ENCODE measurements at regions not wholly inside any gene's neighbourhood (a gene's known extent, or its start where the extent isn't known, plus 50 kb on each side); places are given as distances from the start of the nearest gene placed in this dataset.

- no peak overlapping the region for H3K27ac Mint-ChIP-seq
- 71 to 90% methylated on average over 3 to 4 of the region's 4 CpGs for WGBS, 2 experiments (ENCODE audit: insufficient coverage in 1 of 2, insufficient read length in 1 of 2)
- peaks cover 3% of the 10 kb centered on the region for H3K36me3 Mint-ChIP-seq (ENCODE audit: low read depth)
- H3K9me3 ChIP-seq (ENCODE audit: control insufficient read depth, low read length): no peaks in the 10 kb centered on the region
- no peaks in the 10 kb centered on the region for H3K27me3 Mint-ChIP-seq (ENCODE audit: insufficient read depth)
- no peak overlapping the region for H3K27ac ChIP-seq (ENCODE audit: low read depth, low read length)
- H3K9ac ChIP-seq (ENCODE audit: extremely low read depth, low read length, poor library complexity, severe bottlenecking): no peak overlapping the region
- no peaks in the 10 kb centered on the region for H3K9me3 Mint-ChIP-seq
- H3K4me3 ChIP-seq (ENCODE audit: low read length): no peak overlapping the region
- H3K4me3 Mint-ChIP-seq: no peak overlapping the region
- no peak for TF ChIP-seq CTCF (conservative IDR thresholded peaks at IDR 0.05)
- H3K36me3 ChIP-seq (ENCODE audit: control insufficient read depth, insufficient read depth, low read length): no peaks in the 10 kb centered on the region
- H3K27me3 ChIP-seq (ENCODE audit: control insufficient read depth, insufficient read depth, low read length, poor library complexity, severe bottlenecking): no peaks in the 10 kb centered on the region
- DNase-seq: no peak
- H3K4me1 ChIP-seq (ENCODE audit: control insufficient read depth, insufficient read depth, low read length): peaks cover 3% of the 10 kb centered on the region
- peaks cover 17% of the 10 kb centered on the region for H3K4me1 Mint-ChIP-seq
These were observed 215.1 kb upstream of the ZNF608 start for GRCh38 chr5:124961521-124961920.

GRCh38 chr5:124962111-124962510 is 215.7 kb upstream of the ZNF608 start:
- H3K27me3 Mint-ChIP-seq (ENCODE audit: insufficient read depth): no peaks in the 10 kb centered on the region
- H3K4me3 Mint-ChIP-seq: no peak overlapping the region
- no peak for TF ChIP-seq CTCF (conservative IDR thresholded peaks at IDR 0.05)
- Histone ChIP-seq H3K27ac (ENCODE audit: low read depth, low read length) (no peak overlapping the region), H3K9me3 (ENCODE audit: control insufficient read depth, low read length) (no peaks in the 10 kb centered on the region), H3K27me3 (ENCODE audit: control insufficient read depth, insufficient read depth, low read length, poor library complexity, severe bottlenecking) (no peaks in the 10 kb centered on the region), H3K9ac (ENCODE audit: extremely low read depth, low read length, poor library complexity, severe bottlenecking) (no peak overlapping the region), H3K4me3 (ENCODE audit: low read length) (no peak overlapping the region), H3K36me3 (ENCODE audit: control insufficient read depth, insufficient read depth, low read length) (no peaks in the 10 kb centered on the region), H3K4me1 (ENCODE audit: control insufficient read depth, insufficient read depth, low read length) (peaks cover 3% of the 10 kb centered on the region)
- WGBS, 2 experiments (ENCODE audit: insufficient coverage in 1 of 2, insufficient read length in 1 of 2): 91 to 100% methylated on average over 3 of the region's 3 CpGs
- H3K9me3 Mint-ChIP-seq: no peaks in the 10 kb centered on the region
- H3K27ac Mint-ChIP-seq: no peak overlapping the region
- H3K4me1 Mint-ChIP-seq: peaks cover 17% of the 10 kb centered on the region
- no peak for DNase-seq
- H3K36me3 Mint-ChIP-seq (ENCODE audit: low read depth): peaks cover 3% of the 10 kb centered on the region

- Histone ChIP-seq H3K4me3 (ENCODE audit: low read length) (no peak overlapping the region), H3K4me1 (ENCODE audit: control insufficient read depth, insufficient read depth, low read length) (peaks cover 7% of the 10 kb centered on the region), H3K27ac (ENCODE audit: low read depth, low read length) (no peak overlapping the region), H3K9me3 (ENCODE audit: control insufficient read depth, low read length) (no peaks in the 10 kb centered on the region), H3K36me3 (ENCODE audit: control insufficient read depth, insufficient read depth, low read length) (no peaks in the 10 kb centered on the region), H3K9ac (ENCODE audit: extremely low read depth, low read length, poor library complexity, severe bottlenecking) (no peak overlapping the region), H3K27me3 (ENCODE audit: control insufficient read depth, insufficient read depth, low read length, poor library complexity, severe bottlenecking) (no peaks in the 10 kb centered on the region)
- peak overlapping the region; percentile 11 for H3K27ac Mint-ChIP-seq
- no peak for TF ChIP-seq CTCF (conservative IDR thresholded peaks at IDR 0.05)
- peaks cover 17% of the 10 kb centered on the region for H3K4me1 Mint-ChIP-seq
- WGBS, 2 experiments (ENCODE audit: insufficient coverage in 1 of 2, insufficient read length in 1 of 2): 89 to 97% methylated on average over 4 to 6 of the region's 6 CpGs
- H3K36me3 Mint-ChIP-seq (ENCODE audit: low read depth): peaks cover 3% of the 10 kb centered on the region
- H3K9me3 Mint-ChIP-seq: no peaks in the 10 kb centered on the region
- no peaks in the 10 kb centered on the region for H3K27me3 Mint-ChIP-seq (ENCODE audit: insufficient read depth)
- peak overlapping the region; percentile 33 for H3K4me3 Mint-ChIP-seq
- peak; percentile 67 for DNase-seq
These were observed 216.3 kb upstream of the ZNF608 start for GRCh38 chr5:124962735-124963134.
